HG03354 (cell line): ENCODE measurements at regions not wholly inside any gene's neighbourhood (a gene's known extent, or its start where the extent isn't known, plus 50 kb on each side); places are given as distances from the start of the nearest gene placed in this dataset.

Source experiments
- ATAC-seq: cut with Tn5 transposase; IDR thresholded peaks from one replicate; pipeline ENCODE4 v1.9.1; 2021; ENCODE audit warnings: mild to moderate bottlenecking; ENCODE audit not compliant: unreplicated experiment, poor library complexity, severe bottlenecking

GRCh38 chr3:118823626-118824025 lies 211.0 kb downstream of the IGSF11 start:
- ATAC-seq, result no peak

DNA sequence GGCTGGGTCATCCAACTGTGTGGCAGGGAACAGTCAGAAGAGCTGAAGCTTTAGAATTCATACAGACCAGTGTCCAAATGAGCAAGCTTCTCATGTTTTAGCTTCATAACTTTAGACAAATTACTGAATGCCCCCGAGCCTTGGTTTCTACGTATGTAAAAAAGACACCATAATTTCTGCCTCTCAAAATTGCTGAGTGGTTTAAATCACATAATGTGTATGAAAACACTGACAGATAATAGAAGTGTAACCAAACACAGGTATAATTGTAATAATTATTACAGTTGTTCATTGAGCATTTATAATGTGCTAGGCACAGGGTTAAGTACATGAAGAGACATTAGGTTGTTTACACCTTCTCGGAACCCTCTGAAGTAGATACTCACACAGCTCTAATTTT lies 207.2 kb downstream of the IGSF11 start:
- ATAC-seq, result no peak

- ATAC-seq, result no peak
These were observed 206.3 kb downstream of the IGSF11 start for GRCh38 chr3:118828351-118828750.

DNA sequence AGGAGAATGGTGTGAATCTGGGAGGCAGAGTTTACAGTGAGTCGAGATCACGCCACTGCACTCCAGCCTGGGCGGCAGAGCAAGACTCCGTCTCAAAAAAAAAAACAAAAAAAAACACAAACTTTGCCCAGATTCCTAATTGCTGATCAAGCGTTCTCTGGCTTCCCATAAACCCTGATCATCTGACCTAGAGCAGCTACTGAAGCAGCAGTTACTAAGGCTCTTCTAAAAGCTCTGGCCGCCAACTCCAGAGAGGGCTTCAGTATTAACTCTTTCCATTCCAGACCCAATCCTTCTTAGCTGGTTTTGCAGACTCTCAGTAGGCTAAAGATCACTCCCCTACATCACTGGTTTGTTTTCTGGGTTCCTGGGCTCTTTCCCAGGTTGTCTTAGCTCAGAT lies 201.6 kb downstream of the IGSF11 start:
- no peak for ATAC-seq

- ATAC-seq, result no peak
These were observed 195.8 kb downstream of the IGSF11 start for GRCh38 chr3:118838871-118839270.

DNA sequence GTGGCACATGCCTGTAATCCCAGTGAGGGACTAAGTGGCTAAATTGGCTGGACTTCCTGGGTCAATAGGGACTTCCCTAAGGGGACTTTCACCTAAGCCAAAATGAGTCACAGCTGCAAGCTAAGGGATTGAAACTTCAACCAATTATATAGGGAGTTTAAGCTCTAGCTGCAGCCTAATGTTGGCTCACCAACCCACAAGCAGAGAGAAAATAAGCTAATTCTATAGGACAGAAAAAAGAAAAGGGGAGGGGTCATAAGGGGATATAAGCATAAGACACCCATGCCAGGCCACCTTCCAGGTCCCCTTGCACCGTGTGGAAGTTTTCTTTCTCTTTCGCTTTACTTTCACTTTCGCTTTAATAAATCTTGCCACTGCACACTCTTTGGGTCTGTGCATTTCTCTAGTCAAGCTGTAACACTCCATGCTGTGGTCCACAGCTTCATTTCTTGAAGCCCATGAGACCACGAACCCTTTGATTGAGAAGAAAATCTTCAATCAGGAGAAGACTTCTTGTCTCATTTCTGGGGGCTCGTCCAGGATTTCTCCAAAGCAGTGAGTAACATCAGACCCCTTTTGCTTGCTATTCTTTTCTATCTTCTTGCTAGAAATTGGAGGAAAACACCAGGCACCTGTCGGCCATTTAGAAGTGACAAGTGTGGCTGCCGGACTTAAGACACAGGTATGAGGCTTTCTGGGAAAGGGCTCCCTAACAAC lies 192.3 kb downstream of the IGSF11 start:
- no peak for ATAC-seq

GRCh38 chr3:118846176-118846575 lies 188.5 kb downstream of the IGSF11 start:
- ATAC-seq, result no peak
